Ascending aorta (tissue), 2 donors: ENCODE measurements at regions not wholly inside any gene's neighbourhood (a gene's known extent, or its start where the extent isn't known, plus 50 kb on each side); places are given as distances from the start of the nearest gene placed in this dataset.
A peak's percentile ranks its signal among the peaks of the same experiment; 100 is the strongest.

Experiments
- DNase-seq, 2 donors: peaks; one replicate each; pipeline ENCODE4 v3.0.0-alpha.2; 2019; ENCODE audit warnings: low spot score in 2 of 2
- H3K27ac ChIP-seq, 2 donors: fragments of 200-600 bp; sonication (generic); one replicate each; pipeline ENCODE4 v1.5.1; 2016 to 2017; ENCODE audit warnings: mild to moderate bottlenecking in 1 of 2
- H3K27me3 ChIP-seq: fragments of 200-600 bp; sonication (generic); one replicate; pipeline ENCODE4 v1.5.1; 2017
- H3K36me3 ChIP-seq, 2 donors: fragments of 200-600 bp; sonication (generic); one replicate each; pipeline ENCODE4 v1.5.1; 2016
- H3K4me1 ChIP-seq, 2 donors: fragments of 200-600 bp; sonication (generic); one replicate each; pipeline ENCODE4 v1.5.1; 2016 to 2017; ENCODE audit warnings: mild to moderate bottlenecking in 1 of 2
- H3K4me3 ChIP-seq, 2 donors: fragments of 200-600 bp; sonication (generic); one replicate each; pipeline ENCODE4 v1.5.1; 2016 to 2017; ENCODE audit warnings: mild to moderate bottlenecking in 1 of 2
- H3K9me3 ChIP-seq, 2 donors: fragments of 200-600 bp; sonication (generic); one replicate each; pipeline ENCODE4 v1.5.1; 2016
- intact Hi-C: fragments of 100-400 bp; cut with DNase I; formaldehyde crosslinking; loops from one replicate; pipeline ENCODE4 v1.15.1; 2023
- TF ChIP-seq, protein P1 (sequence below), 3 experiments: fragments of 200-600 bp in 2 of 3; fragments of 450-650 bp in 1 of 3; sonication (generic) in 2 of 3; IDR thresholded peaks; one replicate each; pipeline ENCODE4 v1.5.1; 2016 to 2019; ENCODE audit warnings: antibody characterized with exemption in 3 of 3, mild to moderate bottlenecking in 1 of 3, moderate library complexity in 1 of 3

DNA sequence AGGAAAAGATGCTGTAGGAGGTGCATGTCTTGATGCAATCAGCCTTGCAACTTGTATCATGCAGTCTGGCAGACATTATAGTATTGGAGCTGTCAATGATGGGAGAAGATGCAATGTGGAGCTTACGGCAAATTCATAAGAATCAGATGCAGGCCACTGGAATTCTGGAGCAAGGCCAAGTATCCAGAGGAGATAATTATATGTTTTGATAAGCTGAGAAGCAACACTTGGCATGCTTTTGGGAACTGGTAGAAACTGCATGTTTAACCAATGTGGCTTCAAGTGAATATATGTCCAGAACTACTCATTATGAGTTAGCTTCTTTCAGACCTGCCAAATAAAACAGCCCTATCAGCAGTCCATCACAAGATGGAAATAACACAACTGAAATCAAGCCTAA lies 249.1 kb upstream of the PPFIA2 start:
- no peak overlapping the region for H3K27ac ChIP-seq
- DNase-seq, result no peak
- intact Hi-C loops, result no loop called here
- H3K27me3 ChIP-seq, result no peaks in the 10 kb centered on the region
- H3K4me1 ChIP-seq, result no peaks in the 10 kb centered on the region
- no peaks in the 10 kb centered on the region for H3K36me3 ChIP-seq
- TF ChIP-seq, protein P1, sequence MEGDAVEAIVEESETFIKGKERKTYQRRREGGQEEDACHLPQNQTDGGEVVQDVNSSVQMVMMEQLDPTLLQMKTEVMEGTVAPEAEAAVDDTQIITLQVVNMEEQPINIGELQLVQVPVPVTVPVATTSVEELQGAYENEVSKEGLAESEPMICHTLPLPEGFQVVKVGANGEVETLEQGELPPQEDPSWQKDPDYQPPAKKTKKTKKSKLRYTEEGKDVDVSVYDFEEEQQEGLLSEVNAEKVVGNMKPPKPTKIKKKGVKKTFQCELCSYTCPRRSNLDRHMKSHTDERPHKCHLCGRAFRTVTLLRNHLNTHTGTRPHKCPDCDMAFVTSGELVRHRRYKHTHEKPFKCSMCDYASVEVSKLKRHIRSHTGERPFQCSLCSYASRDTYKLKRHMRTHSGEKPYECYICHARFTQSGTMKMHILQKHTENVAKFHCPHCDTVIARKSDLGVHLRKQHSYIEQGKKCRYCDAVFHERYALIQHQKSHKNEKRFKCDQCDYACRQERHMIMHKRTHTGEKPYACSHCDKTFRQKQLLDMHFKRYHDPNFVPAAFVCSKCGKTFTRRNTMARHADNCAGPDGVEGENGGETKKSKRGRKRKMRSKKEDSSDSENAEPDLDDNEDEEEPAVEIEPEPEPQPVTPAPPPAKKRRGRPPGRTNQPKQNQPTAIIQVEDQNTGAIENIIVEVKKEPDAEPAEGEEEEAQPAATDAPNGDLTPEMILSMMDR (IDR thresholded peaks at IDR 0.05), result no peak
- H3K9me3 ChIP-seq, result no peaks in the 10 kb centered on the region
- no peak overlapping the region for H3K4me3 ChIP-seq

DNA sequence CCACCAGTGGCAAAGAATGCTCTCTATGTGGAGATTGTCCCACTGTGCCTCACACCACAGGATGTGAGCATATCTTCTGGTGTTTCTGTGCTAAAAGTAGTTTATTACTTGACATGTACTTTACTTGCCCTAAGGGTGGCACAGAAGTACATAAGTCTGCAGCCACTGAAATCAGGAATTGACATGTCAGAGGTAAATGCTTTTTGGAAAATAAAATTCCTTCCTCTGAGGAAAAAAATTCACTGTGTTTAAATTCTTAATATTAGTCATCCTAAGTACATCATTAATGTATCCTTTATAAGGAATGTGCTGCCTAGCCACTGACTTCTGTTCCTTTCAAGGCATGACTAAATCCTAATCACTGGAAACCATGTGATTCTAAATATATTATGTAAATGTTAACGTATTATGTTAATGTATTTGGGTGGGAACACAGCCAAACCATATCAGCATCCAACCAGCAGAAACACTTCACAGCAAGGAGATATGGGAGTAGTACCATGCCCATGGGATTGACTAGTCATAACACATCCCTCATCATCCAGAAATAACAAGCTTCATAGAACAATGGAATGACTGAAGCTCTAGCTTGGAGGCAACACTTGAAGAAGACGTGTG lies 239.7 kb upstream of the PPFIA2 start:
- H3K27ac ChIP-seq, result no peak overlapping the region
- no peaks in the 10 kb centered on the region for H3K9me3 ChIP-seq
- TF ChIP-seq, protein P1 (IDR thresholded peaks at IDR 0.05), result no peak
- no peaks in the 10 kb centered on the region for H3K4me1 ChIP-seq
- H3K4me3 ChIP-seq, result no peak overlapping the region
- DNase-seq, result no peak
- intact Hi-C loops, result no loop called here
- no peaks in the 10 kb centered on the region for H3K27me3 ChIP-seq
- H3K36me3 ChIP-seq, result no peaks in the 10 kb centered on the region

DNA sequence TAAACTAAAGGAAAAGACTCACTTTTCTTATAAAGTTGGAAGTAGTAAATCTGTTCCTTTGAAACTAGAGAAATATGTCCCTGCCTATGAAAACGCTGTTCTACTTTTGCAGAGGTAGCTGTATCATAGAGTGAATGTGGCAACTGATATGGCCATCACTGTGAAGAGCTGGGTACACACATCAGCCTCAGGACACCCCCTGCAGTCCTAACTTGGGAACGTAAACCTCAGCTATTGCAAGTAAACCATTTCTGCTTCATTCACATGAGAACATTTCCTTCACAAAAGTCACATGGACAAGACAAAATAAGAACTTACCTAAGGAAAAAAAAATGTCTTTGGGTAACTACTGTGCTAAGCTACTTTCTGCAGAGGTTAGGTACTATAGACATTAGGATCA lies 233.3 kb upstream of the PPFIA2 start:
- DNase-seq, result no peak
- TF ChIP-seq, protein P1 (IDR thresholded peaks at IDR 0.05), result peak; percentile 30 to 43 (median 34)
- no peak overlapping the region for H3K27ac ChIP-seq
- no peaks in the 10 kb centered on the region for H3K27me3 ChIP-seq
- H3K9me3 ChIP-seq, result no peaks in the 10 kb centered on the region
- no peaks in the 10 kb centered on the region for H3K36me3 ChIP-seq
- no peaks in the 10 kb centered on the region for H3K4me1 ChIP-seq
- intact Hi-C loops, result loop anchor here (1.0 kb wide), 1 partner anchor 348 kb away; no protein-coding TSS in a partner anchor
- H3K4me3 ChIP-seq, result no peak overlapping the region

DNA sequence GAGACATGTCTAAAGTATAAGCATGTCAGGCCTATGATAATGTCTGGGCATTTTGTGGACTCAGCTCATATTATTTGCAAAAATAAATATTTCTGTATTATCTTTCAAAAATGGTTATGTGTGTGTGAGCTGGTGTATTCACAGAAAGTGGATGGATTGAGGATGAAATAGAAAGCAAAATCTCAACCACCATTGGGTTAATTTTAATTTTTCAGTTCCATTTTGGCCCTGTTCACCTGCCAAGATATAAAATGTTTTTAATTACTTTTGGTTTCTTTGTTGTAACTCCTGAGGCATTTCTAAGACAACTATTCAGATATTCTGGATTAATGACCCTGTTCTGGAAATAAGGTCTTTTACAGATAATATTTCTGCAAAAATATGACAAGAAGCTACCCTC lies 232.7 kb upstream of the PPFIA2 start:
- no peaks in the 10 kb centered on the region for H3K27me3 ChIP-seq
- TF ChIP-seq, protein P1 (IDR thresholded peaks at IDR 0.05), result no peak
- intact Hi-C loops, result loop anchor here (1.0 kb wide), 1 partner anchor 348 kb away; no protein-coding TSS in a partner anchor

DNA sequence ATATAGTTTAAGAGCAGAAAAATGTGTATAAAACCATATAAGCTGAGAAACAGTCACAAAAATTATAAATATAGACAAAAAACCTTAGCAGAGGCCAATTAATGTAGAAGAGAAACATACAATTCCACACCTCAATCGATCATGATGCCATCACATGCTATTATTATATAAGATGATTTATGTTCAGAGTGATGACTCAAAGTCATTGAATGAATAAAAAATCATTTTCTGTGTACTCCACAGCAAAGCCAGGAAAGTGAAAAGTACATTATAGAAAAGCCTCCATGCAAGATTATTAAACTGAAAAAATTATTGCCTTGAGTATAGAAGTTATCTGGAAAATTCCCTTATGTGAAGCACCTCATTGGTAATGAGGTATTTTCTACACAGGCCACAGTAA lies 229.2 kb upstream of the PPFIA2 start:
- intact Hi-C loops, result no loop called here
- TF ChIP-seq, protein P1 (IDR thresholded peaks at IDR 0.05), result no peak
- Histone ChIP-seq H3K27ac (no peak overlapping the region), H3K9me3 (no peaks in the 10 kb centered on the region), H3K36me3 (no peaks in the 10 kb centered on the region), H3K4me3 (no peak overlapping the region), H3K4me1 (no peaks in the 10 kb centered on the region), H3K27me3 (no peaks in the 10 kb centered on the region)
- DNase-seq, result no peak

More for the DNA sequence above, 232.7 kb upstream of the PPFIA2 start:
- H3K4me3 ChIP-seq, result no peak overlapping the region
- no peaks in the 10 kb centered on the region for H3K9me3 ChIP-seq
- no peaks in the 10 kb centered on the region for H3K36me3 ChIP-seq
- no peak overlapping the region for H3K27ac ChIP-seq
- no peaks in the 10 kb centered on the region for H3K4me1 ChIP-seq
- no peak for DNase-seq

DNA sequence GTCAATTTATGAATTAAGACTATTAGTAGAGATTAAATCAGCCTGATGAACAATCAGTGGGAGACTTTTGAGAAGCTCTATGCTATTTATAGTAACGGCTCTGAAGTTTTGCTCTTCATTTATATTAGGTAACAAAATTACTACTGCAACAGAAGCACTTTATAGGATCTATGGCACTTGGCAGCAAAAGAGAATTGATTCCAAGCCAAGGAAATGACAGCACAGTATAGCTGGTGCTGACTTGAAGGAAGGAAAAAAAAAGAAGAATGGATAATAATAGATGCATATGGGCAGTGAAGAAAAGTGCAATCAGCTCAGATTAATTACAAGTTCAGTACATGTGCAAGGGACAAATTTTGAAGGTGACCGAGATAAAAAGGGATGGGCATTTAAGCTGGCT lies 228.2 kb upstream of the PPFIA2 start:
- no peak for DNase-seq
- TF ChIP-seq, protein P1 (IDR thresholded peaks at IDR 0.05), result no peak
- Histone ChIP-seq H3K4me3 (no peak overlapping the region), H3K4me1 (no peaks in the 10 kb centered on the region), H3K9me3 (no peaks in the 10 kb centered on the region), H3K36me3 (no peaks in the 10 kb centered on the region), H3K27ac (no peak overlapping the region), H3K27me3 (no peaks in the 10 kb centered on the region)
- intact Hi-C loops, result no loop called here
